Body of pancreas (tissue), 4 donors: ENCODE measurements at regions not wholly inside any gene's neighbourhood (a gene's known extent, or its start where the extent isn't known, plus 50 kb on each side); places are given as distances from the start of the nearest gene placed in this dataset.

Experiments used
- CTCF ChIP-seq, 7 experiments: fragments of 450-650 bp in 4 of 7; fragments of 200-600 bp in 3 of 7; sonication (generic) in 3 of 7; IDR thresholded peaks; one replicate each; pipeline ENCODE4 v1.5.1; 2016 to 2019; ENCODE audit warnings: antibody characterized with exemption in 7 of 7
- POLR2A ChIP-seq, 3 donors: fragments of 450-650 bp; IDR thresholded peaks; one replicate each; pipeline ENCODE4 v1.6.1; 2016; ENCODE audit warnings: antibody characterized with exemption in 3 of 3, mild to moderate bottlenecking in 2 of 3

- TF ChIP-seq CTCF (IDR thresholded peaks at IDR 0.05), result no peak
- no peak for TF ChIP-seq POLR2A (IDR thresholded peaks at IDR 0.05)
Measured at GRCh38 chr16:86366481-86366880, 143.8 kb upstream of the FOXF1 start.
